Lower lobe of right lung (tissue), 2 donors: ENCODE measurements at regions not wholly inside any gene's neighbourhood (a gene's known extent, or its start where the extent isn't known, plus 50 kb on each side); places are given as distances from the start of the nearest gene placed in this dataset.

ENCODE experiments used
- ATAC-seq, 2 donors: fragments of 200-7000 bp; cut with Tn5 transposase; one replicate each; pipeline ENCODE4 v1.9.1; 2020 to 2022; ENCODE audit warnings: mild to moderate bottlenecking in 2 of 2, moderate library complexity in 2 of 2
- DNase-seq: peaks from one replicate; pipeline ENCODE4 v3.0.0-alpha.2; 2020
- H3K27ac ChIP-seq: fragments of 200-600 bp; one replicate; pipeline ENCODE4 v1.8.0; 2022
- H3K27me3 ChIP-seq: fragments of 200-600 bp; one replicate; pipeline ENCODE4 v1.8.0; 2022; ENCODE audit warnings: low read depth
- H3K36me3 ChIP-seq: fragments of 200-600 bp; one replicate; pipeline ENCODE4 v1.8.0; 2022; ENCODE audit warnings: mild to moderate bottlenecking
- H3K4me1 ChIP-seq: fragments of 200-600 bp; one replicate; pipeline ENCODE4 v1.8.0; 2022
- H3K4me3 ChIP-seq: fragments of 200-600 bp; one replicate; pipeline ENCODE4 v1.8.0; 2022; ENCODE audit warnings: mild to moderate bottlenecking
- H3K9me3 ChIP-seq: fragments of 200-600 bp; one replicate; pipeline ENCODE4 v1.8.0; 2022
- intact Hi-C: fragments of 100-400 bp; cut with DNase I; formaldehyde crosslinking; loops from one replicate; pipeline ENCODE4 v1.11.0; 2022
- TF ChIP-seq, protein P1 (sequence below): fragments of 200-600 bp; IDR thresholded peaks from one replicate; pipeline ENCODE4 v1.8.0; 2022; ENCODE audit warnings: antibody characterized with exemption, mild to moderate bottlenecking
- donor health status: DM: no; HTN: yes; CAD: no; lungs with severe emphysema.

DNA sequence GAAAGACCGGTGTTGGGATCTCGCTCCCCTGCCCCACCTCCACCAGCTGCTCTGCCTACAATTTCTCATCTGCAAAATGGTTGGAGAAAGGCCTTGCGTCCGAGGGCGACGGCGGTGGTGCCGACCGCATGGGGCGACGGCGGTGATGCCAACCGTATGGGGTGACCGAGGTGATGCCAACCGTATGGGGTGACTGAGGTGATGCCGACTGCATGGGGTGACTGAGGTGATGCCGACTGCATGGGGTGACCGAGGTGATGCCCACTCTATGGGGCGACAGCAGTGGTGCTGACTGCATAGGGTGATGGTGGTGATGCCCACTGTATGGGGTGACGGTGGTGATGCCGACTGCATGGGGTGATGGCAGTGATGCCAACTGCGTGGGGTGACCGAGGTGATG lies 171.0 kb downstream of the OLFM1 start:
- DNase-seq, result no peak
- H3K4me3 ChIP-seq, result no peak overlapping the region
- TF ChIP-seq, protein P1, sequence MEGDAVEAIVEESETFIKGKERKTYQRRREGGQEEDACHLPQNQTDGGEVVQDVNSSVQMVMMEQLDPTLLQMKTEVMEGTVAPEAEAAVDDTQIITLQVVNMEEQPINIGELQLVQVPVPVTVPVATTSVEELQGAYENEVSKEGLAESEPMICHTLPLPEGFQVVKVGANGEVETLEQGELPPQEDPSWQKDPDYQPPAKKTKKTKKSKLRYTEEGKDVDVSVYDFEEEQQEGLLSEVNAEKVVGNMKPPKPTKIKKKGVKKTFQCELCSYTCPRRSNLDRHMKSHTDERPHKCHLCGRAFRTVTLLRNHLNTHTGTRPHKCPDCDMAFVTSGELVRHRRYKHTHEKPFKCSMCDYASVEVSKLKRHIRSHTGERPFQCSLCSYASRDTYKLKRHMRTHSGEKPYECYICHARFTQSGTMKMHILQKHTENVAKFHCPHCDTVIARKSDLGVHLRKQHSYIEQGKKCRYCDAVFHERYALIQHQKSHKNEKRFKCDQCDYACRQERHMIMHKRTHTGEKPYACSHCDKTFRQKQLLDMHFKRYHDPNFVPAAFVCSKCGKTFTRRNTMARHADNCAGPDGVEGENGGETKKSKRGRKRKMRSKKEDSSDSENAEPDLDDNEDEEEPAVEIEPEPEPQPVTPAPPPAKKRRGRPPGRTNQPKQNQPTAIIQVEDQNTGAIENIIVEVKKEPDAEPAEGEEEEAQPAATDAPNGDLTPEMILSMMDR, result no peak
- no peaks in the 10 kb centered on the region for H3K9me3 ChIP-seq
- H3K4me1 ChIP-seq, result no peaks in the 10 kb centered on the region
- no peak overlapping the region for H3K27ac ChIP-seq
- H3K27me3 ChIP-seq, result peaks cover 14% of the 10 kb centered on the region
- H3K36me3 ChIP-seq, result no peaks in the 10 kb centered on the region
- no peak for ATAC-seq
- intact Hi-C loops, result no loop called here

DNA sequence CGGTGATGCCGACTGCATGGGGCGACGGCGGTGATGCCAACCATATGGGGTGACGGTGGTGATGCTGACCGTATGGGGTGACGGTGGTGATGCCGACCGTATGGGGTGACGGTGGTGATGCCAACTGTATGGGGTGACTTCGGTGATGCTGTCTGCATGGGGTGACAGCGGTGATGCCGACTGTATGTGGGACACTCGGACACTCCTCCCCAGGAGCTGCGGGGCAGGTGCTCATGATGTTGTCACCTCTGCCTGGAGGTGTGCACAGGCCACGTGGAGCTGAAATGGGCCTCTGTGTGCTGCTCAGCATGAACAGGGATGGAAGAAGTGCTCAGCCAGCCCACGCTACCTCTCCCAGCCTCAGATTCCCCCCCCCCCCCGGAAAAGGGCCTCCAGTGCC lies 171.8 kb downstream of the OLFM1 start:
- TF ChIP-seq, protein P1, result no peak
- H3K27ac ChIP-seq, result no peak overlapping the region
- peaks cover 14% of the 10 kb centered on the region for H3K27me3 ChIP-seq
- ATAC-seq (no peak), DNase-seq (no peak)
- H3K9me3 ChIP-seq, result no peaks in the 10 kb centered on the region
- no peak overlapping the region for H3K4me3 ChIP-seq
- H3K4me1 ChIP-seq, result no peaks in the 10 kb centered on the region
- intact Hi-C loops, result no loop called here
- no peaks in the 10 kb centered on the region for H3K36me3 ChIP-seq

- Histone ChIP-seq H3K36me3 (no peaks in the 10 kb centered on the region), H3K27me3 (peaks cover 14% of the 10 kb centered on the region), H3K9me3 (no peaks in the 10 kb centered on the region), H3K27ac (no peak overlapping the region), H3K4me3 (no peak overlapping the region), H3K4me1 (no peaks in the 10 kb centered on the region)
- DNase-seq (no peak), ATAC-seq (no peak)
- intact Hi-C loops, result no loop called here
- TF ChIP-seq, protein P1, result no peak
These were observed 173.0 kb downstream of the OLFM1 start for GRCh38 chr9:135260221-135261180.

GRCh38 chr9:135262248-135262647 lies 174.8 kb downstream of the OLFM1 start:
- TF ChIP-seq, protein P1, result no peak
- ATAC-seq, result no peak
- no peak overlapping the region for H3K27ac ChIP-seq
- peaks cover 20% of the 10 kb centered on the region for H3K27me3 ChIP-seq
- no peak for DNase-seq
- H3K4me1 ChIP-seq, result no peaks in the 10 kb centered on the region
- intact Hi-C loops, result no loop called here
- no peaks in the 10 kb centered on the region for H3K9me3 ChIP-seq
- H3K4me3 ChIP-seq, result no peak overlapping the region
- no peaks in the 10 kb centered on the region for H3K36me3 ChIP-seq

GRCh38 chr9:135263511-135263910 lies 176.0 kb downstream of the OLFM1 start:
- DNase-seq (no peak), ATAC-seq (no peak)
- H3K27me3 ChIP-seq, result peaks cover 22% of the 10 kb centered on the region

More at GRCh38 chr9:135263511-135263910, 176.0 kb downstream of the OLFM1 start:
- no peak overlapping the region for H3K4me3 ChIP-seq
- H3K4me1 ChIP-seq, result no peaks in the 10 kb centered on the region
- intact Hi-C loops, result no loop called here
- no peak overlapping the region for H3K27ac ChIP-seq
- no peaks in the 10 kb centered on the region for H3K36me3 ChIP-seq
- TF ChIP-seq, protein P1, result no peak
- H3K9me3 ChIP-seq, result no peaks in the 10 kb centered on the region
